ENCODE measurements at regions not wholly inside any gene's neighbourhood (a gene's known extent, or its start where the extent isn't known, plus 50 kb on each side); places are given as distances from the start of the nearest gene placed in this dataset.

- H3K14ac ChIP-seq (replicated peaks; ENCODE audit: low read depth, low read length) = no peak overlapping the region
- H3K18ac ChIP-seq (ENCODE audit: low read depth, low read length) = no peak overlapping the region; the same call in 1 of the 2 replicates
- ChIA-PET POLR2A (ENCODE audit: unreplicated experiment) (no interaction called here), CTCF (no interaction called here)
- no peak overlapping the region for H3K27ac ChIP-seq (ENCODE audit: insufficient read depth, low read length)
- H2AFZ ChIP-seq (replicated peaks; ENCODE audit: low read length, poor library complexity) = no peak overlapping the region
- 0 out of 2 replicates have a peak overlapping the region, but pooled peaks have one; percentile 25 for H3K23ac ChIP-seq (ENCODE audit: low read depth, low read length)
- H2AK9ac ChIP-seq (replicated peaks; ENCODE audit: low read depth, low read length, poor library complexity) = peak overlapping the region; percentile 65
- H2BK5ac ChIP-seq (ENCODE audit: low read depth, low read length, poor library complexity, severe bottlenecking) = no peak overlapping the region
- no peak overlapping the region for H4K8ac ChIP-seq (ENCODE audit: low read depth in 2 of 2, low read length in 2 of 2)
- peaks cover 37% of the 10 kb centered on the region for H3K4me1 ChIP-seq (ENCODE audit: control insufficient read depth, insufficient read depth, low read length)
- peaks cover 28% of the 10 kb centered on the region for H3K9me1 ChIP-seq (ENCODE audit: insufficient read depth, low read length)
- no peak overlapping the region for H3K56ac ChIP-seq (ENCODE audit: extremely low read depth, insufficient read depth, low read length)
- no peak overlapping the region for H3K4me3 ChIP-seq (ENCODE audit: insufficient read depth, low read depth, low read length)
- dilution Hi-C loops (cut with HindIII; ENCODE audit: low sequenced_read_pairs, unreplicated experiment) (no loop called here), in situ Hi-C loops (cut with MboI; ENCODE audit: low sequenced_read_pairs) (no loop called here), intact Hi-C loops (cut with micrococcal nuclease) (no loop called here)
- no peak overlapping the region for H4K91ac ChIP-seq (ENCODE audit: insufficient read depth, low read depth, low read length)
- no peak for ATAC-seq (ENCODE audit: low read depth)
- no peak for DNase-seq
- peaks cover 98% of the 10 kb centered on the region for H4K20me1 ChIP-seq (ENCODE audit: insufficient read depth, low read length)
- no peak overlapping the region for H3K9ac ChIP-seq (ENCODE audit: low read depth, low read length)
- H2BK20ac ChIP-seq (ENCODE audit: low read depth, low read length) = peak overlapping the region; percentile 35; the same call in 1 of the 2 replicates
- TF ChIP-seq CEBPB (IDR thresholded peaks at IDR 0.05; ENCODE audit: low read depth, low read length) (no peak), ELK1 (IDR thresholded peaks at IDR 0.05; ENCODE audit: borderline replicate concordance, low read depth, low read length) (no peak), FOS (IDR thresholded peaks at IDR 0.05; ENCODE audit: low read depth, low read length) (no peak), RCOR1 (IDR thresholded peaks at IDR 0.05; ENCODE audit: insufficient replicate concordance, low read length) (no peak), CHD1 (IDR thresholded peaks at IDR 0.05; ENCODE audit: low read depth, low read length) (no peak), MXI1 (IDR thresholded peaks at IDR 0.05; ENCODE audit: borderline replicate concordance, low read depth, low read length) (no peak)
- H3K79me1 ChIP-seq (ENCODE audit: low read depth in 1 of 2, low read length in 2 of 2) = peaks cover 27 to 98% of the 10 kb centered on the region in 2 experiments
- H3K4me2 ChIP-seq (ENCODE audit: low read depth, low read length) = no peak overlapping the region
- peak overlapping the region; percentile 31; the same call in 1 of the 2 replicates for H3K4ac ChIP-seq (ENCODE audit: low read depth, low read length)
- BruUV-seq (replicated peaks) = no TSS peak
- H2AK5ac ChIP-seq (ENCODE audit: low read depth, low read length) = peak overlapping the region; percentile 76
- H2BK15ac ChIP-seq (ENCODE audit: low read depth, low read length) = no peak overlapping the region; the same call in 2 of the 3 replicates
- no peak overlapping the region for H2BK120ac ChIP-seq (ENCODE audit: low read depth, low read length)
- H4K5ac ChIP-seq (ENCODE audit: low read depth, low read length) = no peak overlapping the region
- WGBS, 2 experiments (ENCODE audit: extremely low coverage in 2 of 2, insufficient read length in 1 of 2) = no CpG with 5 or more reads among the region's 1 CpG
- no peaks in the 10 kb centered on the region for H3K27me3 ChIP-seq (ENCODE audit: control insufficient read depth, insufficient read depth, low read length)
- H3K9me3 ChIP-seq (ENCODE audit: control insufficient read depth, insufficient read depth, low read length) = no peaks in the 10 kb centered on the region
- H3K36me3 ChIP-seq (ENCODE audit: control insufficient read depth, insufficient read depth, low read length) = peaks cover 2% of the 10 kb centered on the region; the same call in 1 of the 2 replicates
Measured at GRCh38 chr12:124509300-124509675, 58.1 kb downstream of the NCOR2 start.

Data from IMR-90 (cell line).